COLO829 (cell line): ENCODE measurements at regions not wholly inside any gene's neighbourhood (a gene's known extent, or its start where the extent isn't known, plus 50 kb on each side); places are given as distances from the start of the nearest gene placed in this dataset.
"Not testable (repeated sequence)": the region's sequence is repeated elsewhere in the genome, so short reads cannot be mapped to it uniquely, and the experiment has no call there.

Experiments used
- DNase-seq: peaks from one replicate; pipeline ENCODE4 v3.0.0; 2012; ENCODE audit warnings: low spot score

DNA sequence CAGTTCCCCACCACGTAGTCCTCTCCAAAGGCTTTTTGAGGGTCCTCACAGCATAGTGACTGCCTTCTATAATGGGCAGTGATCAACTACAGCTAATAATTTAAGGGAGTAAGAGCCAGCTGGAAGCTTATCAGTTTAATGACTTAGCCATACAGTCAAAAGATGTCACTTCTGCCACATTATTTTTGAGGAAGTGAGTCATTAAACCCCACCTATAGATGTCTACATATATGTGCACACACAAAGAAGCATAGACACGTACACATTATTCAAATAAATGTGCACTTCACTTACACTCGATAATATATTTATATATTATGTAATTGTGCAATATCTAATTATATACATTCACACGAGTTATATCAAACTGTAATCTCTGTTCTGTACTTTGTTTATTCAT is 1704.7 kb downstream of the KCNT2 start:
- DNase-seq, result no peak

DNA sequence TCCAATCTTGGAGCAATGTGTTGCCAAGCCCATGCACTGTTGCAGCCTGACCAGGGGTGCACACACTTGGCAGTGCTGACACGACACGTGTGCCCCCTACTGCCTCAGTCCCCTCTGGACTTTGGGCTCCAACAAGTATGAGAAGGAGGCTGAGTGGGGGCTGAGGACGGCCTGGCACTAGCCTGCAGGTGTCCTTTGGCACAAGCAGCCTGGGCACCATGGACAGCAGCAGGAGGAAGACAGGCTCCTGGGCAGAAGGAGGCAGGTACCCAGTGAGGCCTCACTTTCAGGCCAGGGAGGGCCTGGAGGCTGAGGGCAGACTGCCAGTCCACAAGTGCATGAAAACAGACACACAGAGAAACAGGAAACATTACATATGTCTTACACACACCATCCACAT is 1702.9 kb upstream of the B3GALT2 start:
- DNase-seq, result no peak

GRCh38 chr1:194870860-194871259 is 1684.4 kb upstream of the B3GALT2 start:
- DNase-seq, result no peak

- DNase-seq, result no peak
Measured at GRCh38 chr1:194866153-194866552, 1679.7 kb upstream of the B3GALT2 start.

GRCh38 chr1:194865383-194865782 is 1679.0 kb upstream of the B3GALT2 start:
- no peak for DNase-seq

DNA sequence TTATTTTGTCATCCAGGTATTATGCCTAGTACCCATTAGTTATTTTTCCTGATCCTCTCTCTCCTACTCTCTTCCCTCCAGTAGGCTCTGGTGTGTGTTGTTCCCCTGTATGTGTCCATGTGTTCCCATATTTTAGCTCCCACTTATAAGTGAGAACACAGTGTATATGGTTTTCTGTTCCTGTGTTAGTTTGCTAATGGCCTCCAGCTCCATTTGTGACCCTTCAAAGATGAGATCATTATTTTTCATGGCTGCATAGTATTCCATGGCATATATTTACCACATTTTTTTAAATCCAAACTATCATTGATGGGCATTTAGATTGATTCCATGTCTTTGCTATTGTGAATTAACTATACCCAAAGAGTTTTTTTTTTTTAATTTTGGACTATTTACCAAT is 1675.7 kb upstream of the B3GALT2 start:
- no peak for DNase-seq

- DNase-seq, result no peak
Measured at GRCh38 chr1:194860248-194861201, 1674.1 kb upstream of the B3GALT2 start.

DNA sequence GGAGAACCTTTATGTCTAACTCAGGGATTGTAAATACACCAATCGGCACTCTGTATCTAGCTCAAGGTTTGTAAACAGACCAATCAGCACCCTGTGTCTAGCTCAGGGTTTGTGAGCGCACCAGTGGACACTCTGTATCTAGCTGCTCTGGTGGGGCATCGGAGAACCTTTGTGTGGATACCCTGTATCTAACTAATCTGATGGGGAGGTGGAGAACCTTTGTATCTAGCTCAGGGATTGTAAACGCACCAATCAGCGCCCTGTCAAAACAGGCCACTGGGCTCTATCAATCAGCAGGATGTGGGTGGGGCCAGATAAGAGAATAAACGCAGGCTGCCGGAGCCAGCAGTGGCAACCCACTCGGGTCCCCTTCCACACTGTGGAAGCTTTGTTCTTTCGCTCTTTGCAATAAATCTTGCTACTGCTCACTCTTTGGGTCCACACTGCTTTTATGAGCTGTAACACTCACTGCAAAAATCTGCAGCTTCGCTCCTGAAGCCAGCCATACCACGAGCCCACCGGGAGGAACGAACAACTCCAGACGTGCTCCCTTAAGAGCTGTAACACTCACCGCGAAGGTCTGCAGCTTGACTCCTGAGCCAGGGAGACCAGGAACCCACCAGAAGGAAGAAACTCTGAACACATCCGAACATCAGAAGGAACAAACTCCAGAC is 1673.2 kb upstream of the B3GALT2 start:
- not testable (repeated sequence) for DNase-seq

- DNase-seq, result not testable (repeated sequence)
Measured at GRCh38 chr1:194858811-194859480, 1672.5 kb upstream of the B3GALT2 start.

GRCh38 chr1:194857413-194857812 is 1671.0 kb upstream of the B3GALT2 start:
- no peak for DNase-seq

DNA sequence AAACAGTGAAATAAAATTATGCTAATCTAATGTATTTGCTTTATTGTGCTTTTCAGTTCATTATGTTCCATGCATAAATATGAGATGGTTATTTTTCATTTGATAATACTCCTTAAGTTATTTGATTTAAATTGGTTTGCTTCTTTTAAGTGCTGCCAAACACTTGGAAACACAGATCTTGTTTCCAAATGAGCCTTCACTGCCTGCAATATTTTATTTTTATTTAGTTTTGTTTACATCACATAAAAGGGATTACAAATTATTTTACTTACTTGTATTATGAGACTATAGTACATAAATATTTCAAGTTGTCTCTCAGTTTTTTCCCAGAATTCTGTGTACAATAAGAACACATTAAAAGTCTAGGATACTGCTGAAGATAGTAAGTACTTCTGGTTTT is 1662.4 kb upstream of the B3GALT2 start:
- DNase-seq, result no peak

DNA sequence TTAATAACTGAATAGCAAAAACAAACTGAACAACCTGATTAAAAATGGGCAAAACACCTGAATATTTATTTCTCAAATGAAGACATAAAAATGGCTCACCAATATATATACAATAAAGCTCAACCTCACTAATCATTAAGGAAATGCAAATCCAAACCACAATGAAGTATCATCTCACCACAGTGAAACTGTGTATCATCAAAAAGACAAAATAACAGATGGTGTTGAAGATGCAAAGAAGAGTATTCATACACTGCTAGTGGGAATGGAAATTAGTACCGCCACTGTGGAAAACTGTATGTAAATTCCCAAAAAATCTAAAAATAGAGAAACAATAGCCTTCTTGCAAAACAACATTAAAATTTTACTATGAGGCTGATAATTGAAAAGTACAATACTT is 1660.1 kb upstream of the B3GALT2 start:
- no peak for DNase-seq

DNA sequence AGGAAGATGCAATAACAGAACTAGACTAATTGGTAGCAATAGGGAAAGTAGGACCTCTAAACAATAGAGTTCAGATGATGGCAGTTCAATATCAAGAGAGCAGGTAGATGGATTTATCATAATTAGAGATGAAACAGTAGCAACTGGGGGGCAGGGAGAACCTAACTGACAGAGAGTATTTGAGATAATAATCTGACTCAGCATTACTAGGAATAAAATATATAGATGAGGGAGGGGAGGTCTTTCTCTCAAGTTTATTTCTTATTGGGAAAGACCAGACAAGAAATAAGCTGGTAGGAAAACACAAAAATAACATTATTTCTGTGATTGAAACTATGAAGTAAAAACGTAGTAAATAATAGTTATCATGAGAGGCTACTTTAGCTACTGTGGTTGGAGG is 1656.7 kb upstream of the B3GALT2 start:
- no peak for DNase-seq

GRCh38 chr1:194833111-194833510 is 1646.7 kb upstream of the B3GALT2 start:
- no peak for DNase-seq

GRCh38 chr1:194831595-194831994 is 1645.2 kb upstream of the B3GALT2 start:
- not testable (repeated sequence) for DNase-seq

GRCh38 chr1:194830387-194830786 is 1644.0 kb upstream of the B3GALT2 start:
- DNase-seq, result no peak

GRCh38 chr1:194829492-194829891 is 1643.1 kb upstream of the B3GALT2 start:
- DNase-seq, result no peak

- no peak for DNase-seq
Measured at GRCh38 chr1:194825382-194825781, 1639.0 kb upstream of the B3GALT2 start.

GRCh38 chr1:194821091-194821490 is 1634.7 kb upstream of the B3GALT2 start:
- no peak for DNase-seq

DNA sequence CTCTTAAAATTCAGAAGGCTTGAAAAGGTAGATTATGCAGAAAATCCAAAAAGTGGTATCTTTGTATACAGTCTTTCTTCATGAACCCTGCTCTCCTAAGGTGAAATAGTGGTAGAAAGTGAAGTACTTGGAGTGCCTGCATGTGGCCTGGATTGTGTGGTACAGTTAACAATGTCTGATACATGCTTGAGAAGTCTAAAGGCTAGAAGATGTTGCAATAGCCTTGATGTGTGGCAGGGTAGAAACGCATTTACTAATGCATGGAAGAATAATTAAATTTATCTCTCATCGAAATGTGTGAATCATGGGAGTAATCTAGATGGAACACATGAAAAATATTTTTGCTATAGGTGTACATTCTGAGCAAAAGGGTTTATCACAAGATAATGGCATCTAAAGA is 1632.3 kb upstream of the B3GALT2 start:
- no peak for DNase-seq

DNA sequence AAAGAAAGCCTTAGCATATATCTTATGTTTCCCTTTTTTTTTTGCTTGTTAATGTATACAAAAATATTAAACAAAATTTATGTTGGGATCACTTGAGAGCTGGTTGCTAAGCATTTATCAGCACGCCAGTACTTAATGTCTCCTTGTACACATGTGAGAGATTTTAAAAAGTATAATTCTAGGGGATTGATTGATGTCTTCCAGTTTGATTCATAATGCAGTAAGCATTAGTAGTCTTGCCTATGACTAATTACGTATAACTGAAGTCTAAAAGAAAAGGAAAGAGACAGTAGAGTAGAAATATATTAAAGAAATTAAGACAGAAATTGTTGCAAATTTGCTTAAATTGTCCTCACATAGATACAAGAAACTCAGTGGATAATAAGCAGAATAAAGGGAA is 1630.4 kb upstream of the B3GALT2 start:
- DNase-seq, result no peak

DNA sequence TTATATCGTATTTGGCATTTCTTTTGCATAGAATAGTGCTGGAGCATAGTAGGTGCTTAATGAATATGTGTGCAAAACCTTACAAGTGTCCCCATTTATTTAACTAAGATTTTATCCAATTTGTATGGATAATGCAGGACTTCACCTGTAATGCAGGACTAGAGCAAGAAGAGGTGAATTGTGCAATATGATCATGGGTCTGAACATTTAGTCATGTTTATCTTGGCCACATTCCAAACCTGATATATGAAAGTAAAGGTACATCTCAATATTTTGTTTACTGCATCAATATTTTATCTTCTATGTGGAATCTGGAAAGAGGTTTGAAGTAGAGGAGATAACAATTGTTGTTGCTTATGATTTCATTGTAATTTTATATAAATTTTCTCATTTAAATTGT is 1626.7 kb upstream of the B3GALT2 start:
- no peak for DNase-seq

GRCh38 chr1:194809665-194810064 is 1623.3 kb upstream of the B3GALT2 start:
- DNase-seq, result no peak
